SK-N-SH (cell line): ENCODE measurements at regions not wholly inside any gene's neighbourhood (a gene's known extent, or its start where the extent isn't known, plus 50 kb on each side); places are given as distances from the start of the nearest gene placed in this dataset.

ENCODE experiments used
- CTCF ChIA-PET: fragments of 300-600, 350-600 bp; formaldehyde crosslinking; extraction: SDS; loops from one replicate; lab custom pipeline; 2021; lab: Yijun Ruan, JAX
- POLR2A ChIA-PET: fragments of 350-600 bp; sonication (Branson Sonifier 250); formaldehyde crosslinking; extraction: SDS; loops from one replicate; lab custom pipeline; 2020; ENCODE audit warnings: antibody characterized with exemption, inconsistent platforms; lab: Yijun Ruan, JAX
- DNase-seq: peaks from one replicate; pipeline ENCODE4 v3.0.0; 2012
- H2AFZ ChIP-seq: fragments of 200-600 bp; sonication (generic); 2 replicates; pipeline ENCODE4 v1.8.1; 2016; ENCODE audit warnings: antibody characterized with exemption, mild to moderate bottlenecking, low read depth
- H3F3A ChIP-seq: fragments of 200-600 bp; sonication (generic); replicated peaks from 2 replicates; pipeline ENCODE3; 2016; ENCODE audit warnings: antibody characterized with exemption, mild to moderate bottlenecking; ENCODE audit not compliant: insufficient read depth
- H3K27ac ChIP-seq, 2 experiments: fragments of 200-500 bp in 1 of 2; fragments of 200-600 bp in 1 of 2; sonication (Bioruptor generic) in 1 of 2; sonication (generic), shearing (Covaris generic) in 1 of 2; 2 replicates each; pipeline versions ENCODE4 v1.5.1 to v1.6.1; 2014 to 2016; ENCODE audit warnings: low read depth in 2 of 2, inconsistent platforms in 1 of 2, low read length in 1 of 2, mild to moderate bottlenecking in 1 of 2, mixed read lengths in 1 of 2
- H3K27me3 ChIP-seq: fragments of 200-600 bp; sonication (generic), shearing (Covaris generic); 2 replicates; pipeline ENCODE4 v1.6.1; 2016; ENCODE audit warnings: mixed run types; ENCODE audit not compliant: insufficient read depth
- H3K36me3 ChIP-seq, 2 experiments: fragments of 200-500 bp in 1 of 2; fragments of 200-600 bp in 1 of 2; sonication (Bioruptor generic) in 1 of 2; sonication (generic) in 1 of 2; replicated peaks in 1 of 2; 2 replicates each; pipeline versions ENCODE3 to v1.5.1; 2014 to 2016; ENCODE audit warnings: low read length in 1 of 2, mild to moderate bottlenecking in 1 of 2; ENCODE audit not compliant: insufficient read depth in 2 of 2, control insufficient read depth in 1 of 2
- H3K4me1 ChIP-seq, 2 experiments: fragments of 200-500 bp in 1 of 2; fragments of 200-600 bp in 1 of 2; sonication (Bioruptor generic) in 1 of 2; sonication (generic), shearing (Covaris generic) in 1 of 2; 2 replicates each; pipeline versions ENCODE4 v1.5.1 to v1.6.1; 2014 to 2016; ENCODE audit warnings: low read depth in 1 of 2, low read length in 1 of 2, mixed run types in 1 of 2; ENCODE audit not compliant: insufficient read depth in 2 of 2, control insufficient read depth in 1 of 2
- H3K4me2 ChIP-seq: fragments of 200-600 bp; sonication (generic), shearing (Covaris generic); 2 replicates; pipeline ENCODE4 v1.6.1; 2017; ENCODE audit warnings: mixed run types
- H3K4me3 ChIP-seq, 2 experiments: fragments of 200-500 bp in 1 of 2; fragments of 200-600 bp in 1 of 2; sonication (Bioruptor generic) in 1 of 2; sonication (generic), shearing (Covaris generic) in 1 of 2; 2 replicates each; pipeline versions ENCODE4 v1.5.1 to v1.8.1; 2014 to 2016; ENCODE audit warnings: low read depth in 2 of 2, inconsistent platforms in 1 of 2, low read length in 1 of 2, mild to moderate bottlenecking in 1 of 2, mixed read lengths in 1 of 2, moderate library complexity in 1 of 2
- H3K79me2 ChIP-seq: fragments of 200-600 bp; sonication (generic); 2 replicates; pipeline ENCODE4 v1.8.1; 2017; ENCODE audit warnings: mild to moderate bottlenecking; ENCODE audit not compliant: insufficient read depth
- H3K9ac ChIP-seq: fragments of 200-600 bp; sonication (generic); 2 replicates; pipeline ENCODE4 v1.6.1; 2017; ENCODE audit warnings: mixed run types
- H3K9me2 ChIP-seq: fragments of 200-600 bp; sonication (generic); 2 replicates; pipeline ENCODE4 v1.6.1; 2017; ENCODE audit warnings: mixed run types
- H3K9me3 ChIP-seq: fragments of 200-600 bp; sonication (generic); 2 replicates; pipeline ENCODE4 v1.6.1; 2017; ENCODE audit warnings: mixed run types, mild to moderate bottlenecking, moderate library complexity
- H4K20me1 ChIP-seq: fragments of 200-600 bp; sonication (generic); 2 replicates; pipeline ENCODE4 v1.6.1; 2017; ENCODE audit warnings: mild to moderate bottlenecking, mixed run types; ENCODE audit not compliant: insufficient read depth
- FOXJ3 ChIP-seq: sonication (generic); formaldehyde crosslinking; IDR thresholded peaks from 2 replicates; pipeline ENCODE4 v1.5.1; 2020; ENCODE audit warnings: mild to moderate bottlenecking, missing genetic modification reagents
- GABPA ChIP-seq: IDR thresholded peaks from 2 replicates; pipeline ENCODE4 v1.4.0; 2012; ENCODE audit warnings: low read depth, mild to moderate bottlenecking
- GATA2 ChIP-seq: sonication (generic); formaldehyde crosslinking; IDR thresholded peaks from 2 replicates; pipeline ENCODE4 v1.5.0; 2020; ENCODE audit warnings: mild to moderate bottlenecking, missing genetic modification reagents
- MEF2A ChIP-seq: IDR thresholded peaks from 2 replicates; pipeline ENCODE4 v1.4.0; 2012; ENCODE audit warnings: low read depth, borderline replicate concordance
- NRF1 ChIP-seq: IDR thresholded peaks from 2 replicates; pipeline ENCODE4 v1.6.1; 2012; ENCODE audit warnings: low read depth, mild to moderate bottlenecking, low read length
- POLR2AphosphoS5 ChIP-seq: IDR thresholded peaks from 2 replicates; pipeline ENCODE4 v1.6.1; 2012; ENCODE audit warnings: low read depth, low read length
- RAD21 ChIP-seq: IDR thresholded peaks from 2 replicates; pipeline ENCODE4 v1.6.1; 2012; ENCODE audit warnings: mild to moderate bottlenecking, low read length
- SMC3 ChIP-seq: IDR thresholded peaks from 2 replicates; pipeline ENCODE4 v1.6.1; 2012; ENCODE audit warnings: low read depth, low read length, improper control_type of control experiment
- TEAD4 ChIP-seq: IDR thresholded peaks from 2 replicates; pipeline ENCODE4 v1.4.0; 2012; ENCODE audit warnings: mild to moderate bottlenecking, borderline replicate concordance; ENCODE audit not compliant: insufficient read depth
- YY1 ChIP-seq: IDR thresholded peaks from 2 replicates; pipeline ENCODE4 v1.4.0; 2012; ENCODE audit warnings: low read depth, mild to moderate bottlenecking
- WGBS: methylation state at CpG from one replicate; pipeline ENCODE4 v1.1.6; 2017; ENCODE audit warnings: low lambda C conversion rate; 5-methylcytosine and 5-hydroxymethylcytosine counted together
- TF ChIP-seq, protein P1 (sequence below): fragments of 150-350 bp; IDR thresholded peaks from 2 replicates; pipeline ENCODE4 v1.6.1; 2017; ENCODE audit warnings: antibody characterized with exemption, low read length, low read depth, borderline replicate concordance
- TF ChIP-seq, protein P2 (sequence below): IDR thresholded peaks from 2 replicates; pipeline ENCODE4 v1.4.0; 2012; ENCODE audit warnings: low read depth, borderline replicate concordance
- TF ChIP-seq, protein P3 (sequence below): IDR thresholded peaks from 2 replicates; pipeline ENCODE4 v1.4.0; 2012; ENCODE audit warnings: low read depth
- TF ChIP-seq, protein P4 (sequence below): IDR thresholded peaks from 2 replicates; pipeline ENCODE4 v1.6.1; 2012; ENCODE audit warnings: mild to moderate bottlenecking, low read depth, low read length, moderate library complexity
- TF ChIP-seq, protein P5 (sequence below): fragments of 200-600 bp; sonication (generic); IDR thresholded peaks from 2 replicates; pipeline ENCODE4 v1.6.1; 2017; ENCODE audit warnings: antibody characterized with exemption, mild to moderate bottlenecking, moderate library complexity

DNA sequence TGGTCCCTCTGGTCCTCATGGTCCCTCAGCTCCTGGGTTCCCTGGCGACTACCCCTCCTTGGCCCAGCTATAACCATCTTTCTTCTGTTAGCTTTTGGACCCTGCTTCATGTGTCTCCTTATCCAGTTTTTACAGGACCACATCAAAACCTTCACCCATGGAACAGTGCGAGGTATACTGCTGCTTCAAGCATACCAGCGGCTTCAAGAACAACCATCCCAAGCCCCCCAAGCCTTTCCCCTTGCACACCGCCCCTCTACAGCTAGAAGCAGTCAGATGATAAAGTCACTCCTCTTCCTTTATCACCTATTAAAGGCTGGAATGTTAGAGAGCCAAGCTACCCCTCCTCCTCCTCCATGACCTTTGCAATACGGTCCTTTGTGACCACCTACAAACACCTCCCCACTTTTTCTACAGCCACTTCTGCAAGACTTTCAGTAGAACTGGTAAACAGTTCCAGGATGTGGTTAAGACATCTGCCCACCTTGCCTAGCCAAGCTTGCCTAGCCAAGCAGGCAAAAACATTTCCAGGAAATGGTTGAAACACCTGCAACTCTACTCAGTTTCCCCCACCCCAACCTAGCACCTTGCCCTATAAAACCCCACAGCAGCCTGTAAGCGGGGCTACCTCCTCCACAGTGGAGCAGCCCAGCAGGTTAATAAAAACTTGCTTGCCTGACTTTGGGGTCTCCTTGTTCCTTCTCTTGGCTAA, 125.7 kb downstream of the ZC4H2 start (continued):
- TF ChIP-seq, protein P1, sequence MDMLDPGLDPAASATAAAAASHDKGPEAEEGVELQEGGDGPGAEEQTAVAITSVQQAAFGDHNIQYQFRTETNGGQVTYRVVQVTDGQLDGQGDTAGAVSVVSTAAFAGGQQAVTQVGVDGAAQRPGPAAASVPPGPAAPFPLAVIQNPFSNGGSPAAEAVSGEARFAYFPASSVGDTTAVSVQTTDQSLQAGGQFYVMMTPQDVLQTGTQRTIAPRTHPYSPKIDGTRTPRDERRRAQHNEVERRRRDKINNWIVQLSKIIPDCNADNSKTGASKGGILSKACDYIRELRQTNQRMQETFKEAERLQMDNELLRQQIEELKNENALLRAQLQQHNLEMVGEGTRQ, result no peak
- TF ChIP-seq, protein P2, sequence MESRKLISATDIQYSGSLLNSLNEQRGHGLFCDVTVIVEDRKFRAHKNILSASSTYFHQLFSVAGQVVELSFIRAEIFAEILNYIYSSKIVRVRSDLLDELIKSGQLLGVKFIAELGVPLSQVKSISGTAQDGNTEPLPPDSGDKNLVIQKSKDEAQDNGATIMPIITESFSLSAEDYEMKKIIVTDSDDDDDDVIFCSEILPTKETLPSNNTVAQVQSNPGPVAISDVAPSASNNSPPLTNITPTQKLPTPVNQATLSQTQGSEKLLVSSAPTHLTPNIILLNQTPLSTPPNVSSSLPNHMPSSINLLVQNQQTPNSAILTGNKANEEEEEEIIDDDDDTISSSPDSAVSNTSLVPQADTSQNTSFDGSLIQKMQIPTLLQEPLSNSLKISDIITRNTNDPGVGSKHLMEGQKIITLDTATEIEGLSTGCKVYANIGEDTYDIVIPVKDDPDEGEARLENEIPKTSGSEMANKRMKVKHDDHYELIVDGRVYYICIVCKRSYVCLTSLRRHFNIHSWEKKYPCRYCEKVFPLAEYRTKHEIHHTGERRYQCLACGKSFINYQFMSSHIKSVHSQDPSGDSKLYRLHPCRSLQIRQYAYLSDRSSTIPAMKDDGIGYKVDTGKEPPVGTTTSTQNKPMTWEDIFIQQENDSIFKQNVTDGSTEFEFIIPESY, result no peak
- no peak for TF ChIP-seq POLR2AphosphoS5
- no peak for TF ChIP-seq YY1

DNA sequence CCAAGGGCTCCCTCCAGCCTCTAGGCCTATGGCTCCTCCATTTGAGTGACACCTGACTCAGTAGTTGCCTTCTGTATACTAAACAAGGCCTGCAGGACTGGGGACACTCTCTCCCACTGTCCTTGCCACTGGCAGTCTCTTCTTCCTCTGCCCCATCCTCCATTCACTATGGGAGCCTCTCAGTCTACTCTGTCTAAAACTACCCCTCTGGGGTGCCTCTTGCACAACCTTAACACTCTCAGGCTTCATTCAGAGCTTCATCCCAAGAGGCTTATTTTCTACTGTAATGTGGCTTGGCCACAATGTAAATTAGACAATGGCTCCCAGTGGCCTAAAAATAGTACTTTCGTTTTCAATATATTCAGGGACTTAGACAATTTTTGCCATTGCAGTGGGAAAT, 133.0 kb downstream of the ZC4H2 start:
- Histone ChIP-seq H3K27ac (no peak overlapping the region), H3K9me3 (0 out of 2 replicates have a peak, but pooled peaks cover 4% of the 10 kb centered on the region), H3K79me2 (no peaks in the 10 kb centered on the region), H2AFZ (no peak overlapping the region), H3K4me3 (no peak overlapping the region), H4K20me1 (no peaks in the 10 kb centered on the region), H3K36me3 (no peaks in the 10 kb centered on the region), H3K4me1 (no peaks in the 10 kb centered on the region), H3K4me2 (no peak overlapping the region), H3K27me3 (no peaks in the 10 kb centered on the region), H3F3A (no peaks in the 10 kb centered on the region), H3K9me2 (no peaks in the 10 kb centered on the region), H3K9ac (no peak overlapping the region)
- TF ChIP-seq, protein P3, sequence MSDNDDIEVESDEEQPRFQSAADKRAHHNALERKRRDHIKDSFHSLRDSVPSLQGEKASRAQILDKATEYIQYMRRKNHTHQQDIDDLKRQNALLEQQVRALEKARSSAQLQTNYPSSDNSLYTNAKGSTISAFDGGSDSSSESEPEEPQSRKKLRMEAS, result no peak
- TF ChIP-seq GABPA (no peak), FOXJ3 (CRISPR knock-in tag) (no peak), GATA2 (CRISPR knock-in tag) (no peak), RAD21 (no peak), MEF2A (no peak), SMC3 (no peak), NRF1 (no peak), TEAD4 (no peak)
- TF ChIP-seq, protein P4, sequence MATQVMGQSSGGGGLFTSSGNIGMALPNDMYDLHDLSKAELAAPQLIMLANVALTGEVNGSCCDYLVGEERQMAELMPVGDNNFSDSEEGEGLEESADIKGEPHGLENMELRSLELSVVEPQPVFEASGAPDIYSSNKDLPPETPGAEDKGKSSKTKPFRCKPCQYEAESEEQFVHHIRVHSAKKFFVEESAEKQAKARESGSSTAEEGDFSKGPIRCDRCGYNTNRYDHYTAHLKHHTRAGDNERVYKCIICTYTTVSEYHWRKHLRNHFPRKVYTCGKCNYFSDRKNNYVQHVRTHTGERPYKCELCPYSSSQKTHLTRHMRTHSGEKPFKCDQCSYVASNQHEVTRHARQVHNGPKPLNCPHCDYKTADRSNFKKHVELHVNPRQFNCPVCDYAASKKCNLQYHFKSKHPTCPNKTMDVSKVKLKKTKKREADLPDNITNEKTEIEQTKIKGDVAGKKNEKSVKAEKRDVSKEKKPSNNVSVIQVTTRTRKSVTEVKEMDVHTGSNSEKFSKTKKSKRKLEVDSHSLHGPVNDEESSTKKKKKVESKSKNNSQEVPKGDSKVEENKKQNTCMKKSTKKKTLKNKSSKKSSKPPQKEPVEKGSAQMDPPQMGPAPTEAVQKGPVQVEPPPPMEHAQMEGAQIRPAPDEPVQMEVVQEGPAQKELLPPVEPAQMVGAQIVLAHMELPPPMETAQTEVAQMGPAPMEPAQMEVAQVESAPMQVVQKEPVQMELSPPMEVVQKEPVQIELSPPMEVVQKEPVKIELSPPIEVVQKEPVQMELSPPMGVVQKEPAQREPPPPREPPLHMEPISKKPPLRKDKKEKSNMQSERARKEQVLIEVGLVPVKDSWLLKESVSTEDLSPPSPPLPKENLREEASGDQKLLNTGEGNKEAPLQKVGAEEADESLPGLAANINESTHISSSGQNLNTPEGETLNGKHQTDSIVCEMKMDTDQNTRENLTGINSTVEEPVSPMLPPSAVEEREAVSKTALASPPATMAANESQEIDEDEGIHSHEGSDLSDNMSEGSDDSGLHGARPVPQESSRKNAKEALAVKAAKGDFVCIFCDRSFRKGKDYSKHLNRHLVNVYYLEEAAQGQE, result no peak
- TF ChIP-seq, protein P5, sequence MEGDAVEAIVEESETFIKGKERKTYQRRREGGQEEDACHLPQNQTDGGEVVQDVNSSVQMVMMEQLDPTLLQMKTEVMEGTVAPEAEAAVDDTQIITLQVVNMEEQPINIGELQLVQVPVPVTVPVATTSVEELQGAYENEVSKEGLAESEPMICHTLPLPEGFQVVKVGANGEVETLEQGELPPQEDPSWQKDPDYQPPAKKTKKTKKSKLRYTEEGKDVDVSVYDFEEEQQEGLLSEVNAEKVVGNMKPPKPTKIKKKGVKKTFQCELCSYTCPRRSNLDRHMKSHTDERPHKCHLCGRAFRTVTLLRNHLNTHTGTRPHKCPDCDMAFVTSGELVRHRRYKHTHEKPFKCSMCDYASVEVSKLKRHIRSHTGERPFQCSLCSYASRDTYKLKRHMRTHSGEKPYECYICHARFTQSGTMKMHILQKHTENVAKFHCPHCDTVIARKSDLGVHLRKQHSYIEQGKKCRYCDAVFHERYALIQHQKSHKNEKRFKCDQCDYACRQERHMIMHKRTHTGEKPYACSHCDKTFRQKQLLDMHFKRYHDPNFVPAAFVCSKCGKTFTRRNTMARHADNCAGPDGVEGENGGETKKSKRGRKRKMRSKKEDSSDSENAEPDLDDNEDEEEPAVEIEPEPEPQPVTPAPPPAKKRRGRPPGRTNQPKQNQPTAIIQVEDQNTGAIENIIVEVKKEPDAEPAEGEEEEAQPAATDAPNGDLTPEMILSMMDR, result no peak
- POLR2A ChIA-PET, result no interaction called here
- CTCF ChIA-PET, result no interaction called here
- WGBS, result 0% methylated on average over 1 of the region's 1 CpG
- DNase-seq, result no peak
